HEK293 (cell line): ENCODE measurements at regions not wholly inside any gene's neighbourhood (a gene's known extent, or its start where the extent isn't known, plus 50 kb on each side); places are given as distances from the start of the nearest gene placed in this dataset.

Experiments used
- CTCF ChIA-PET: fragments of 350-600 bp; formaldehyde crosslinking; extraction: SDS; loops from one replicate; lab custom pipeline; 2021; ENCODE audit warnings: antibody characterized with exemption; lab: Yijun Ruan, JAX
- POLR2A ChIA-PET: fragments of 300-600 bp; formaldehyde crosslinking; extraction: SDS; loops from one replicate; lab custom pipeline; 2020; ENCODE audit warnings: antibody characterized with exemption, inconsistent platforms; lab: Yijun Ruan, JAX
- H3K27ac ChIP-seq: fragments of 200-500 bp; sonication (Bioruptor generic); 2 replicates; pipeline ENCODE4 v1.5.1; 2014; ENCODE audit warnings: low read depth, low read length, control low read depth, inconsistent platforms; ENCODE audit errors: extremely low read depth
- H3K36me3 ChIP-seq, 2 experiments: fragments of 200-500 bp in 1 of 2; sonication (Bioruptor generic) in 1 of 2; 1 replicate in 1 of 2; 2 replicates in 1 of 2; pipeline ENCODE4 v1.5.1; 2014 to 2017; ENCODE audit warnings: inconsistent platforms in 2 of 2, low read length in 2 of 2; ENCODE audit not compliant: control insufficient read depth in 2 of 2, insufficient read depth in 1 of 2
- H3K4me1 ChIP-seq: fragments of 200-500 bp; sonication (Bioruptor generic); 2 replicates; pipeline ENCODE4 v1.5.1; 2014; ENCODE audit warnings: mild to moderate bottlenecking, low read length, inconsistent platforms; ENCODE audit not compliant: control insufficient read depth, insufficient read depth
- H3K4me3 ChIP-seq: 2 replicates; pipeline ENCODE4 v1.5.1; 2011; ENCODE audit warnings: low read depth, mild to moderate bottlenecking, control low read depth, low read length, moderate library complexity
- H3K9me3 ChIP-seq: fragments of 200-500 bp; sonication (Bioruptor generic); 2 replicates; pipeline ENCODE4 v1.5.1; 2014; ENCODE audit warnings: low read depth, low read length, inconsistent platforms; ENCODE audit not compliant: control insufficient read depth, insufficient read depth
- BCL11B ChIP-seq: fragments of 450-650 bp; formaldehyde crosslinking; IDR thresholded peaks from 2 replicates; pipeline ENCODE4 v1.5.1; 2016; ENCODE audit warnings: low read depth, missing biosample characterization, missing genetic modification characterization
- MZF1 ChIP-seq: fragments of 450-650 bp; formaldehyde crosslinking; IDR thresholded peaks from 2 replicates; pipeline ENCODE4 v1.5.1; 2017; ENCODE audit warnings: missing biosample characterization, missing genetic modification characterization, borderline replicate concordance
- RBAK ChIP-seq: fragments of 450-650 bp; formaldehyde crosslinking; IDR thresholded peaks from 2 replicates; pipeline ENCODE4 v1.5.1; 2016; ENCODE audit warnings: missing biosample characterization, missing genetic modification characterization
- SALL2 ChIP-seq: fragments of 450-650 bp; formaldehyde crosslinking; IDR thresholded peaks from 2 replicates; pipeline ENCODE4 v1.5.0; 2017; ENCODE audit warnings: missing biosample characterization, mild to moderate bottlenecking, missing genetic modification characterization, borderline replicate concordance
- ZIC2 ChIP-seq: fragments of 450-650 bp; formaldehyde crosslinking; IDR thresholded peaks from 2 replicates; pipeline ENCODE4 v1.5.1; 2016; ENCODE audit warnings: missing biosample characterization, missing genetic modification characterization
- ZNF155 ChIP-seq: fragments of 450-650 bp; formaldehyde crosslinking; IDR thresholded peaks from 2 replicates; pipeline ENCODE4 v1.5.1; 2016; ENCODE audit warnings: missing biosample characterization, missing genetic modification characterization
- ZNF157 ChIP-seq: fragments of 450-650 bp; formaldehyde crosslinking; IDR thresholded peaks from 2 replicates; pipeline ENCODE4 v1.5.1; 2016; ENCODE audit warnings: missing biosample characterization, missing genetic modification characterization
- ZNF175 ChIP-seq: fragments of 450-650 bp; formaldehyde crosslinking; IDR thresholded peaks from 2 replicates; pipeline ENCODE4 v1.5.1; 2016; ENCODE audit warnings: missing biosample characterization, missing genetic modification characterization
- ZNF19 ChIP-seq: fragments of 450-650 bp; formaldehyde crosslinking; IDR thresholded peaks from 2 replicates; pipeline ENCODE4; 2016; ENCODE audit warnings: missing biosample characterization, missing genetic modification characterization, low read depth
- ZNF302 ChIP-seq: fragments of 450-650 bp; formaldehyde crosslinking; IDR thresholded peaks from 2 replicates; pipeline ENCODE4 v1.5.1; 2016; ENCODE audit warnings: missing biosample characterization, missing genetic modification characterization, low read depth
- ZNF530 ChIP-seq: fragments of 450-650 bp; formaldehyde crosslinking; IDR thresholded peaks from 2 replicates; pipeline ENCODE4 v1.5.1; 2016; ENCODE audit warnings: low read depth, missing biosample characterization, missing genetic modification characterization
- ZNF626 ChIP-seq: fragments of 450-650 bp; sonication (Bioruptor Pico); formaldehyde crosslinking; IDR thresholded peaks from 2 replicates; pipeline ENCODE4 v1.5.1; 2018; ENCODE audit warnings: missing biosample characterization, missing genetic modification characterization, inconsistent platforms
- ZNF76 ChIP-seq: fragments of 450-650 bp; formaldehyde crosslinking; IDR thresholded peaks from 2 replicates; pipeline ENCODE4; 2016; ENCODE audit warnings: low read depth, missing biosample characterization, missing genetic modification characterization, borderline replicate concordance
- TF ChIP-seq, protein P1 (sequence below): fragments of 450-650 bp; formaldehyde crosslinking; IDR thresholded peaks from 2 replicates; pipeline ENCODE4; 2016; ENCODE audit warnings: missing biosample characterization, missing genetic modification characterization
- TF ChIP-seq, protein P2 (sequence below): fragments of 450-650 bp; formaldehyde crosslinking; IDR thresholded peaks from 2 replicates; pipeline ENCODE4 v1.5.1; 2016; ENCODE audit warnings: missing biosample characterization, missing genetic modification characterization
- TF ChIP-seq, protein P3 (sequence below): fragments of 450-650 bp; formaldehyde crosslinking; IDR thresholded peaks from 2 replicates; pipeline ENCODE4 v1.5.1; 2016; ENCODE audit warnings: missing biosample characterization, missing genetic modification characterization, low read depth
- TF ChIP-seq, protein P4 (sequence below): fragments of 450-650 bp; formaldehyde crosslinking; IDR thresholded peaks from 2 replicates; pipeline ENCODE4 v1.5.1; 2017; ENCODE audit warnings: missing biosample characterization, missing genetic modification characterization
- TF ChIP-seq, protein P5 (sequence below): fragments of 450-650 bp; formaldehyde crosslinking; optimal IDR thresholded peaks from 2 replicates; pipeline ENCODE3; 2016; ENCODE audit warnings: missing biosample characterization, mild to moderate bottlenecking, missing genetic modification characterization
- TF ChIP-seq, protein P6 (sequence below): fragments of 450-650 bp; formaldehyde crosslinking; IDR thresholded peaks from 2 replicates; pipeline ENCODE4 v1.5.1; 2016; ENCODE audit warnings: missing biosample characterization, missing genetic modification characterization

DNA sequence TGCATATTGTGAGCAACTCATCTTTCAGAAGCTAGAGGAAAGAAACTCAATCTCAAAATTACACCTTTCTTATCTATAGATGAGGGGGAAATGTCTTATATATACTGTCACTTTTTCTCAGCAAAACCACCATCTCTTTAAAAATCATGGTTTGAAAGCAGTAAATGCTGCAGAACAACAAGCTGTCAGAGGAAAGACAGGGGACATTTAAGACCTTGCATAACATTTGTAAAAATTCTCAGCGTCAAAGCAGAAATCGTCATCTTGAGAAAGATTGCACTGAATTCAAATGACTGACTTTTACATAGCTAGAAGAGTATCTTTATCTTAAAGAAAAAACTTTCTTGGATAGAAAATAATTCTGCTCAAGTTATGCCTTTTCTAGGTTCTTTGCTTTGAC, 122.2 kb upstream of the CADPS start:
- TF ChIP-seq, protein P1, sequence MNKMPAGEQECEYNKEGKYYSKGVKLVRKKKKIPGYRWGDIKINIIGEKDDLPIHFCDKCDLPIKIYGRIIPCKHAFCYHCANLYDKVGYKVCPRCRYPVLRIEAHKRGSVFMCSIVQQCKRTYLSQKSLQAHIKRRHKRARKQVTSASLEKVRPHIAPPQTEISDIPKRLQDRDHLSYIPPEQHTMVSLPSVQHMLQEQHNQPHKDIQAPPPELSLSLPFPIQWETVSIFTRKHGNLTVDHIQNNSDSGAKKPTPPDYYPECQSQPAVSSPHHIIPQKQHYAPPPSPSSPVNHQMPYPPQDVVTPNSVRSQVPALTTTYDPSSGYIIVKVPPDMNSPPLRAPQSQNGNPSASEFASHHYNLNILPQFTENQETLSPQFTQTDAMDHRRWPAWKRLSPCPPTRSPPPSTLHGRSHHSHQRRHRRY (tag by site-specific recombination): no peak
- TF ChIP-seq SALL2 (tag by site-specific recombination) (no peak), RBAK (tag by site-specific recombination) (no peak), ZNF626 (tag by site-specific recombination) (no peak), MZF1 (no peak), ZNF157 (tag by site-specific recombination) (no peak), ZNF155 (tag by site-specific recombination) (no peak), ZNF175 (tag by site-specific recombination) (no peak), ZNF302 (no peak), ZNF76 (no peak), ZIC2 (tag by site-specific recombination) (no peak), BCL11B (tag by site-specific recombination) (no peak), ZNF19 (tag by site-specific recombination) (no peak), ZNF530 (no peak)
- TF ChIP-seq, protein P2, sequence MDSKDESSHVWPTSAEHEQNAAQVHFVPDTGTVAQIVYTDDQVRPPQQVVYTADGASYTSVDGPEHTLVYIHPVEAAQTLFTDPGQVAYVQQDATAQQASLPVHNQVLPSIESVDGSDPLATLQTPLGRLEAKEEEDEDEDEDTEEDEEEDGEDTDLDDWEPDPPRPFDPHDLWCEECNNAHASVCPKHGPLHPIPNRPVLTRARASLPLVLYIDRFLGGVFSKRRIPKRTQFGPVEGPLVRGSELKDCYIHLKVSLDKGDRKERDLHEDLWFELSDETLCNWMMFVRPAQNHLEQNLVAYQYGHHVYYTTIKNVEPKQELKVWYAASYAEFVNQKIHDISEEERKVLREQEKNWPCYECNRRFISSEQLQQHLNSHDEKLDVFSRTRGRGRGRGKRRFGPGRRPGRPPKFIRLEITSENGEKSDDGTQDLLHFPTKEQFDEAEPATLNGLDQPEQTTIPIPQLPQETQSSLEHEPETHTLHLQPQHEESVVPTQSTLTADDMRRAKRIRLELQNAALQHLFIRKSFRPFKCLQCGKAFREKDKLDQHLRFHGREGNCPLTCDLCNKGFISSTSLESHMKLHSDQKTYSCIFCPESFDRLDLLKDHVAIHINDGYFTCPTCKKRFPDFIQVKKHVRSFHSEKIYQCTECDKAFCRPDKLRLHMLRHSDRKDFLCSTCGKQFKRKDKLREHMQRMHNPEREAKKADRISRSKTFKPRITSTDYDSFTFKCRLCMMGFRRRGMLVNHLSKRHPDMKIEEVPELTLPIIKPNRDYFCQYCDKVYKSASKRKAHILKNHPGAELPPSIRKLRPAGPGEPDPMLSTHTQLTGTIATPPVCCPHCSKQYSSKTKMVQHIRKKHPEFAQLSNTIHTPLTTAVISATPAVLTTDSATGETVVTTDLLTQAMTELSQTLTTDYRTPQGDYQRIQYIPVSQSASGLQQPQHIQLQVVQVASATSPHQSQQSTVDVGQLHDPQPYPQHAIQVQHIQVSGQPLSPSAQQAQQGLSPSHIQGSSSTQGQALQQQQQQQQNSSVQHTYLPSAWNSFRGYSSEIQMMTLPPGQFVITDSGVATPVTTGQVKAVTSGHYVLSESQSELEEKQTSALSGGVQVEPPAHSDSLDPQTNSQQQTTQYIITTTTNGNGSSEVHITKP (tag by site-specific recombination): no peak
- TF ChIP-seq, protein P3, sequence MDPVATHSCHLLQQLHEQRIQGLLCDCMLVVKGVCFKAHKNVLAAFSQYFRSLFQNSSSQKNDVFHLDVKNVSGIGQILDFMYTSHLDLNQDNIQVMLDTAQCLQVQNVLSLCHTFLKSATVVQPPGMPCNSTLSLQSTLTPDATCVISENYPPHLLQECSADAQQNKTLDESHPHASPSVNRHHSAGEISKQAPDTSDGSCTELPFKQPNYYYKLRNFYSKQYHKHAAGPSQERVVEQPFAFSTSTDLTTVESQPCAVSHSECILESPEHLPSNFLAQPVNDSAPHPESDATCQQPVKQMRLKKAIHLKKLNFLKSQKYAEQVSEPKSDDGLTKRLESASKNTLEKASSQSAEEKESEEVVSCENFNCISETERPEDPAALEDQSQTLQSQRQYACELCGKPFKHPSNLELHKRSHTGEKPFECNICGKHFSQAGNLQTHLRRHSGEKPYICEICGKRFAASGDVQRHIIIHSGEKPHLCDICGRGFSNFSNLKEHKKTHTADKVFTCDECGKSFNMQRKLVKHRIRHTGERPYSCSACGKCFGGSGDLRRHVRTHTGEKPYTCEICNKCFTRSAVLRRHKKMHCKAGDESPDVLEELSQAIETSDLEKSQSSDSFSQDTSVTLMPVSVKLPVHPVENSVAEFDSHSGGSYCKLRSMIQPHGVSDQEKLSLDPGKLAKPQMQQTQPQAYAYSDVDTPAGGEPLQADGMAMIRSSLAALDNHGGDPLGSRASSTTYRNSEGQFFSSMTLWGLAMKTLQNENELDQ (tag by site-specific recombination): no peak
- TF ChIP-seq, protein P4, sequence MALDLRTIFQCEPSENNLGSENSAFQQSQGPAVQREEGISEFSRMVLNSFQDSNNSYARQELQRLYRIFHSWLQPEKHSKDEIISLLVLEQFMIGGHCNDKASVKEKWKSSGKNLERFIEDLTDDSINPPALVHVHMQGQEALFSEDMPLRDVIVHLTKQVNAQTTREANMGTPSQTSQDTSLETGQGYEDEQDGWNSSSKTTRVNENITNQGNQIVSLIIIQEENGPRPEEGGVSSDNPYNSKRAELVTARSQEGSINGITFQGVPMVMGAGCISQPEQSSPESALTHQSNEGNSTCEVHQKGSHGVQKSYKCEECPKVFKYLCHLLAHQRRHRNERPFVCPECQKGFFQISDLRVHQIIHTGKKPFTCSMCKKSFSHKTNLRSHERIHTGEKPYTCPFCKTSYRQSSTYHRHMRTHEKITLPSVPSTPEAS (tag by site-specific recombination): no peak
- TF ChIP-seq, protein P5, sequence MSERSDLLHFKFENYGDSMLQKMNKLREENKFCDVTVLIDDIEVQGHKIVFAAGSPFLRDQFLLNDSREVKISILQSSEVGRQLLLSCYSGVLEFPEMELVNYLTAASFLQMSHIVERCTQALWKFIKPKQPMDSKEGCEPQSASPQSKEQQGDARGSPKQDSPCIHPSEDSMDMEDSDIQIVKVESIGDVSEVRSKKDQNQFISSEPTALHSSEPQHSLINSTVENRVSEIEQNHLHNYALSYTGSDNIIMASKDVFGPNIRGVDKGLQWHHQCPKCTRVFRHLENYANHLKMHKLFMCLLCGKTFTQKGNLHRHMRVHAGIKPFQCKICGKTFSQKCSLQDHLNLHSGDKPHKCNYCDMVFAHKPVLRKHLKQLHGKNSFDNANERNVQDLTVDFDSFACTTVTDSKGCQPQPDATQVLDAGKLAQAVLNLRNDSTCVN (tag by site-specific recombination): no peak
- TF ChIP-seq, protein P6, sequence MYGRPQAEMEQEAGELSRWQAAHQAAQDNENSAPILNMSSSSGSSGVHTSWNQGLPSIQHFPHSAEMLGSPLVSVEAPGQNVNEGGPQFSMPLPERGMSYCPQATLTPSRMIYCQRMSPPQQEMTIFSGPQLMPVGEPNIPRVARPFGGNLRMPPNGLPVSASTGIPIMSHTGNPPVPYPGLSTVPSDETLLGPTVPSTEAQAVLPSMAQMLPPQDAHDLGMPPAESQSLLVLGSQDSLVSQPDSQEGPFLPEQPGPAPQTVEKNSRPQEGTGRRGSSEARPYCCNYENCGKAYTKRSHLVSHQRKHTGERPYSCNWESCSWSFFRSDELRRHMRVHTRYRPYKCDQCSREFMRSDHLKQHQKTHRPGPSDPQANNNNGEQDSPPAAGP (tag by site-specific recombination): no peak
- no peaks in the 10 kb centered on the region for H3K4me1 ChIP-seq
- no peaks in the 10 kb centered on the region for H3K36me3 ChIP-seq
- H3K4me3 ChIP-seq: no peak overlapping the region
- ChIA-PET POLR2A (no interaction called here), CTCF (interaction anchor here (0.7 kb wide), 1 partner anchor 40 kb away, joined by 3 read pairs; no protein-coding TSS in a partner anchor)
- H3K9me3 ChIP-seq: no peaks in the 10 kb centered on the region
- no peak overlapping the region for H3K27ac ChIP-seq
